RWPE2 (cell line): ENCODE measurements at regions not wholly inside any gene's neighbourhood (a gene's known extent, or its start where the extent isn't known, plus 50 kb on each side); places are given as distances from the start of the nearest gene placed in this dataset.

ENCODE experiments used
- ATAC-seq: fragments of 200-7000 bp; cut with Tn5 transposase; 3 replicates; pipeline ENCODE4 v1.9.1; 2021; ENCODE audit warnings: low read depth
- DNase-seq: peaks from one replicate; pipeline ENCODE4 v3.0.0-alpha.2; 2020; ENCODE audit warnings: low spot score
- H3K27ac ChIP-seq: fragments of 450-650 bp; 2 replicates; pipeline ENCODE4 v1.5.1; 2017; ENCODE audit warnings: mild to moderate bottlenecking; ENCODE audit not compliant: poor library complexity, severe bottlenecking
- H3K27me3 ChIP-seq: fragments of 250-450 bp; sonication (Bioruptor Pico); 2 replicates; pipeline ENCODE4 v1.5.1; 2021; ENCODE audit warnings: mild to moderate bottlenecking, moderate library complexity; ENCODE audit not compliant: insufficient read depth, poor library complexity, severe bottlenecking
- H3K36me3 ChIP-seq: fragments of 250-450 bp; sonication (Bioruptor Pico); 2 replicates; pipeline ENCODE4 v1.5.1; 2020; ENCODE audit warnings: low read depth, mild to moderate bottlenecking, moderate library complexity
- H3K4me1 ChIP-seq: fragments of 250-450 bp; sonication (Bioruptor Pico); 2 replicates; pipeline ENCODE4 v1.5.1; 2021; ENCODE audit warnings: mild to moderate bottlenecking, moderate library complexity; ENCODE audit not compliant: insufficient read depth, poor library complexity, severe bottlenecking
- H3K4me3 ChIP-seq: fragments of 250-450 bp; sonication (Bioruptor Pico); 2 replicates; pipeline ENCODE4 v1.5.1; 2021; ENCODE audit warnings: mild to moderate bottlenecking, moderate library complexity; ENCODE audit not compliant: severe bottlenecking
- H3K9me3 ChIP-seq: fragments of 250-450 bp; sonication (Bioruptor Pico); 2 replicates; pipeline ENCODE4 v1.5.1; 2021; ENCODE audit warnings: mild to moderate bottlenecking, moderate library complexity; ENCODE audit not compliant: severe bottlenecking
- CTCF ChIP-seq: fragments of 450-650 bp; IDR thresholded peaks from one replicate; pipeline ENCODE4 v1.5.1; 2017; ENCODE audit warnings: mild to moderate bottlenecking, moderate library complexity; ENCODE audit not compliant: poor library complexity, severe bottlenecking

- Histone ChIP-seq H3K27me3 (no peaks in the 10 kb centered on the region), H3K36me3 (no peaks in the 10 kb centered on the region), H3K9me3 (no peaks in the 10 kb centered on the region), H3K27ac (no peak overlapping the region), H3K4me1 (no peaks in the 10 kb centered on the region), H3K4me3 (no peak overlapping the region)
- ATAC-seq: no peak
- no peak for DNase-seq
- no peak for TF ChIP-seq CTCF
Measured at GRCh38 chr13:37501187-37501586, 97.4 kb downstream of the POSTN start.

- Histone ChIP-seq H3K27me3 (no peaks in the 10 kb centered on the region), H3K36me3 (no peaks in the 10 kb centered on the region), H3K4me1 (no peaks in the 10 kb centered on the region), H3K27ac (no peak overlapping the region), H3K9me3 (no peaks in the 10 kb centered on the region), H3K4me3 (no peak overlapping the region)
- no peak for ATAC-seq
- no peak for DNase-seq
- no peak for TF ChIP-seq CTCF
Measured at GRCh38 chr13:37495046-37495445, 103.5 kb downstream of the POSTN start.

- TF ChIP-seq CTCF: no peak
- ATAC-seq: no peak
- Histone ChIP-seq H3K27ac (no peak overlapping the region), H3K36me3 (no peaks in the 10 kb centered on the region), H3K4me1 (no peaks in the 10 kb centered on the region), H3K27me3 (no peaks in the 10 kb centered on the region), H3K4me3 (no peak overlapping the region), H3K9me3 (no peaks in the 10 kb centered on the region)
- DNase-seq: no peak
Measured at GRCh38 chr13:37493775-37494174, 104.8 kb downstream of the POSTN start.

GRCh38 chr13:37492741-37493514 lies 105.6 kb downstream of the POSTN start:
- Histone ChIP-seq H3K9me3 (no peaks in the 10 kb centered on the region), H3K27me3 (no peaks in the 10 kb centered on the region), H3K27ac (no peak overlapping the region), H3K36me3 (no peaks in the 10 kb centered on the region), H3K4me3 (no peak overlapping the region), H3K4me1 (no peaks in the 10 kb centered on the region)
- ATAC-seq (0 out of 3 replicates have a peak, but pooled peaks have one; percentile 31), DNase-seq (no peak)
- TF ChIP-seq CTCF: no peak

GRCh38 chr13:37492075-37492474 lies 106.5 kb downstream of the POSTN start:
- no peak for DNase-seq
- ATAC-seq: no peak
- H3K9me3 ChIP-seq: no peaks in the 10 kb centered on the region
- no peak overlapping the region for H3K27ac ChIP-seq
- H3K36me3 ChIP-seq: no peaks in the 10 kb centered on the region
- no peak for TF ChIP-seq CTCF
- no peak overlapping the region for H3K4me3 ChIP-seq
- no peaks in the 10 kb centered on the region for H3K27me3 ChIP-seq
- no peaks in the 10 kb centered on the region for H3K4me1 ChIP-seq
